22Rv1 (cell line): ENCODE measurements at regions not wholly inside any gene's neighbourhood (a gene's known extent, or its start where the extent isn't known, plus 50 kb on each side); places are given as distances from the start of the nearest gene placed in this dataset.

Experiments
- ZFX ChIP-seq: fragments of 450-650 bp; IDR thresholded peaks from 2 replicates; pipeline ENCODE4 v1.6.1; 2017; ENCODE audit warnings: antibody characterized with exemption, borderline replicate concordance
- TF ChIP-seq, protein P1 (sequence below): fragments of 450-650 bp; IDR thresholded peaks from 2 replicates; pipeline ENCODE4 v1.5.1; 2017; ENCODE audit warnings: mild to moderate bottlenecking

DNA sequence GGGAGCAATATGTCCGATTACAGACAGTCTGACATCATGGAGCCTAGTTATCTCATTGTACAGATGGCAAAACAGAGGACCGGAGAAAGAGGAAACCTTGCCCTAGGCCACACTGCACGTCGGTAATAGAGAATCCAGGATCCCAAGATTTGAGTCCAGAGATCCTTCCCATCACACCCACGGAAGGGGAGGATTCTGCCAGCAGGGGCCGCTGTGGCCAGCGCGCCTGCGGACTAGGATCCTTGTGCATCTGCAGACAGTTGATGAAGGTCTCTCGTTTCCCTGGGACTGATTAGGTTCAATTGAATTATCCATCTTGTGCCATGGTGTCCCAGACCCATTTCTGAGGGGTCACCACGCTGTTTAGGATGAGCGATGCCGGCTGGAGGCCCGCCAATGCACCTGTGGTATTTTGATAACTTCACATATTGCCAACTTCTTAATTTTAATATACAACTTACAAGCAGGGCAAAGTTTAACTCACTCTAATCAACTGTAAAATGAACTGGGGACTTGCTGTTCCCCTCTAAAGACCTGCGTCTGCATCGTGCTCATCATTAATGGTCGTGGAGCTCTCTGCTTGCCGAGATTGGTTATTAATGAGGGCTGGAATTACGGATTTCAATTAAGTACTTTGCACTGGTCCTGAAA lies 592.7 kb upstream of the BRINP1 start:
- TF ChIP-seq, protein P1, sequence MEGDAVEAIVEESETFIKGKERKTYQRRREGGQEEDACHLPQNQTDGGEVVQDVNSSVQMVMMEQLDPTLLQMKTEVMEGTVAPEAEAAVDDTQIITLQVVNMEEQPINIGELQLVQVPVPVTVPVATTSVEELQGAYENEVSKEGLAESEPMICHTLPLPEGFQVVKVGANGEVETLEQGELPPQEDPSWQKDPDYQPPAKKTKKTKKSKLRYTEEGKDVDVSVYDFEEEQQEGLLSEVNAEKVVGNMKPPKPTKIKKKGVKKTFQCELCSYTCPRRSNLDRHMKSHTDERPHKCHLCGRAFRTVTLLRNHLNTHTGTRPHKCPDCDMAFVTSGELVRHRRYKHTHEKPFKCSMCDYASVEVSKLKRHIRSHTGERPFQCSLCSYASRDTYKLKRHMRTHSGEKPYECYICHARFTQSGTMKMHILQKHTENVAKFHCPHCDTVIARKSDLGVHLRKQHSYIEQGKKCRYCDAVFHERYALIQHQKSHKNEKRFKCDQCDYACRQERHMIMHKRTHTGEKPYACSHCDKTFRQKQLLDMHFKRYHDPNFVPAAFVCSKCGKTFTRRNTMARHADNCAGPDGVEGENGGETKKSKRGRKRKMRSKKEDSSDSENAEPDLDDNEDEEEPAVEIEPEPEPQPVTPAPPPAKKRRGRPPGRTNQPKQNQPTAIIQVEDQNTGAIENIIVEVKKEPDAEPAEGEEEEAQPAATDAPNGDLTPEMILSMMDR: peak; percentile 84
- no peak for TF ChIP-seq ZFX
